Liver (tissue), 3 donors: ENCODE measurements at regions not wholly inside any gene's neighbourhood (a gene's known extent, or its start where the extent isn't known, plus 50 kb on each side); places are given as distances from the start of the nearest gene placed in this dataset.

Source experiments
- ATF3 ChIP-seq: IDR thresholded peaks from 2 replicates; pipeline ENCODE4 v1.6.1; 2016; ENCODE audit warnings: antibody characterized with exemption
- CTCF ChIP-seq: fragments of 150-350 bp; IDR thresholded peaks from 2 replicates; pipeline ENCODE4 v1.5.1; 2017; ENCODE audit warnings: improper control_type of control experiment, low read depth, low read length; ENCODE audit not compliant: missing input control
- FOXA1 ChIP-seq: IDR thresholded peaks from 2 replicates; pipeline ENCODE4 v1.6.1; 2016; ENCODE audit warnings: antibody characterized with exemption
- GABPA ChIP-seq, 2 donors: IDR thresholded peaks in 1 of 2; conservative IDR thresholded peaks in 1 of 2; 2 replicates each; pipeline ENCODE4 v1.6.1; 2016; ENCODE audit warnings: antibody characterized with exemption in 2 of 2, mild to moderate bottlenecking in 1 of 2, moderate library complexity in 1 of 2
- HNF4A ChIP-seq, 2 donors: conservative IDR thresholded peaks; 2 replicates each; pipeline ENCODE4 v1.6.1; 2016; ENCODE audit warnings: antibody characterized with exemption in 2 of 2, mild to moderate bottlenecking in 2 of 2
- HNF4G ChIP-seq: IDR thresholded peaks from 2 replicates; pipeline ENCODE4 v1.6.1; 2016; ENCODE audit warnings: antibody characterized with exemption
- NR2F2 ChIP-seq: IDR thresholded peaks from 2 replicates; pipeline ENCODE4 v1.6.1; 2016; ENCODE audit warnings: antibody characterized with exemption
- RAD21 ChIP-seq, 2 donors: IDR thresholded peaks; 2 replicates each; pipeline ENCODE4 v1.6.1; 2016; ENCODE audit warnings: antibody characterized with exemption in 2 of 2, mild to moderate bottlenecking in 2 of 2
- TAF1 ChIP-seq: conservative IDR thresholded peaks from 2 replicates; pipeline ENCODE4 v1.6.1; 2016; ENCODE audit warnings: antibody characterized with exemption, mild to moderate bottlenecking
- YY1 ChIP-seq: IDR thresholded peaks from 2 replicates; pipeline ENCODE4 v1.6.1; 2016; ENCODE audit warnings: antibody characterized with exemption, mild to moderate bottlenecking
- ZBTB33 ChIP-seq: IDR thresholded peaks from 2 replicates; pipeline ENCODE4 v1.6.1; 2016; ENCODE audit warnings: antibody characterized with exemption
- donor health status: healthy.
- donor health status: healthy.

- no peak for TF ChIP-seq CTCF
- no peak for TF ChIP-seq HNF4G
- TF ChIP-seq TAF1: no peak
- no peak for TF ChIP-seq RAD21 (IDR thresholded peaks at IDR 0.05)
- no peak for TF ChIP-seq ATF3
- TF ChIP-seq NR2F2: no peak
- no peak for TF ChIP-seq GABPA (IDR thresholded peaks at IDR 0.05 in 1 of 2, conservative IDR thresholded peaks at IDR 0.05 in 1 of 2)
- no peak for TF ChIP-seq HNF4A (conservative IDR thresholded peaks at IDR 0.05)
- TF ChIP-seq FOXA1: no peak
- no peak for TF ChIP-seq ZBTB33
- no peak for TF ChIP-seq YY1
These were observed 270.3 kb downstream of the KLF6 start for GRCh38 chr10:3514691-3515090.
